PC-3 (cell line): ENCODE measurements at regions not wholly inside any gene's neighbourhood (a gene's known extent, or its start where the extent isn't known, plus 50 kb on each side); places are given as distances from the start of the nearest gene placed in this dataset.
A peak's percentile ranks its signal among the peaks of the same experiment; 100 is the strongest.

Experiments
- ATAC-seq: fragments of 200-7000 bp; cut with Tn5 transposase; 2 replicates; pipeline ENCODE4 v1.9.1; 2020; ENCODE audit warnings: mild to moderate bottlenecking, moderate library complexity
- BruUV-seq: library from RNA; stranded (reverse); fragments of 400-500 nt; replicated peaks from 2 replicates; lab custom pipeline; 2021; lab: Mats Ljungman, UMichigan
- CTCF ChIA-PET: fragments of 300-600 bp; sonication (Branson Sonifier 250); formaldehyde crosslinking; loops from one replicate; lab custom pipeline; 2022; ENCODE audit warnings: antibody characterized with exemption; lab: Charles Lee
- POLR2A ChIA-PET: fragments of 300-600 bp; sonication (Branson Sonifier 250); formaldehyde crosslinking; loops from one replicate; lab custom pipeline; 2022; ENCODE audit warnings: antibody characterized with exemption; ENCODE audit not compliant: unreplicated experiment; lab: Charles Lee
- DNase-seq: peaks from one replicate; pipeline ENCODE4 v3.0.0-alpha.2; 2015
- H2AFZ ChIP-seq: fragments of 300-600 bp; sonication (generic); 2 replicates; pipeline ENCODE4 v1.6.0; 2016; ENCODE audit warnings: antibody characterized with exemption, low read length
- H3F3A ChIP-seq: fragments of 300-600 bp; sonication (generic); one replicate; pipeline ENCODE4 v1.6.0; 2017; ENCODE audit warnings: antibody characterized with exemption, low read length, control low read depth, mild to moderate bottlenecking; ENCODE audit not compliant: unreplicated experiment
- H3K27ac ChIP-seq: fragments of 300-600 bp; sonication (generic); 2 replicates; pipeline ENCODE4 v1.5.1; 2016; ENCODE audit warnings: mild to moderate bottlenecking, low read length
- H3K27me3 ChIP-seq: fragments of 300-600 bp; sonication (generic); 2 replicates; pipeline ENCODE4 v1.6.1; 2016; ENCODE audit warnings: low read length, mixed read lengths
- H3K36me3 ChIP-seq: fragments of 300-600 bp; sonication (generic); 2 replicates; pipeline ENCODE4 v1.6.1; 2016; ENCODE audit warnings: low read depth, mixed run types, low read length, mixed read lengths
- H3K4me1 ChIP-seq: fragments of 300-600 bp; sonication (generic); 2 replicates; pipeline ENCODE4 v1.5.1; 2016; ENCODE audit warnings: low read length; ENCODE audit not compliant: insufficient read depth
- H3K4me2 ChIP-seq: fragments of 300-600 bp; sonication (generic); 2 replicates; pipeline ENCODE4 v1.6.0; 2016; ENCODE audit warnings: low read length
- H3K4me3 ChIP-seq: fragments of 300-600 bp; sonication (generic); 2 replicates; pipeline ENCODE4 v1.5.1; 2016; ENCODE audit warnings: mild to moderate bottlenecking, low read length, mixed read lengths
- H3K79me2 ChIP-seq: fragments of 300-600 bp; sonication (generic); 2 replicates; pipeline ENCODE4 v1.6.1; 2017; ENCODE audit warnings: low read length, mixed read lengths
- H3K9ac ChIP-seq: fragments of 300-600 bp; sonication (generic); 2 replicates; pipeline ENCODE4 v1.6.0; 2016; ENCODE audit warnings: mild to moderate bottlenecking, low read length
- H3K9me2 ChIP-seq: fragments of 300-600 bp; sonication (generic); replicated peaks from 2 replicates; pipeline ENCODE4 v1.6.1; 2016; ENCODE audit warnings: mixed run types, low read length, mixed read lengths
- H3K9me3 ChIP-seq: fragments of 300-600 bp; sonication (generic); 2 replicates; pipeline ENCODE4 v1.6.1; 2016; ENCODE audit warnings: low read length, mixed read lengths
- H4K20me1 ChIP-seq: fragments of 300-600 bp; sonication (generic); 2 replicates; pipeline ENCODE4 v1.6.1; 2016; ENCODE audit warnings: low read length, mixed read lengths
- EZH2 ChIP-seq: fragments of 300-600 bp; sonication (generic); IDR thresholded peaks from one replicate; pipeline ENCODE4 v1.6.1; 2017; ENCODE audit warnings: antibody characterized with exemption, mild to moderate bottlenecking, low read length; ENCODE audit not compliant: unreplicated experiment
- EZH2phosphoT487 ChIP-seq: fragments of 300-600 bp; sonication (generic); IDR thresholded peaks from 2 replicates; pipeline ENCODE4 v1.6.1; 2018; ENCODE audit warnings: mild to moderate bottlenecking, antibody characterized with exemption, low read length, borderline replicate concordance
- intact Hi-C: fragments of 100-400 bp; cut with micrococcal nuclease; formaldehyde crosslinking; loops from 2 replicates; pipeline ENCODE4 v1.9.0; 2023
- TF ChIP-seq, protein P1 (sequence below): fragments of 300-600 bp; sonication (generic); conservative IDR thresholded peaks from 2 replicates; pipeline ENCODE4 v1.5.1; 2017; ENCODE audit warnings: antibody characterized with exemption, low read depth, mild to moderate bottlenecking, low read length

- intact Hi-C loops: no loop called here
- DNase-seq: peak; percentile 35
- no TSS peak for BruUV-seq
- H3K79me2 ChIP-seq: no peaks in the 10 kb centered on the region
- no peaks in the 10 kb centered on the region for H3F3A ChIP-seq
- H3K9me2 ChIP-seq: no peaks in the 10 kb centered on the region
- CTCF ChIA-PET: interaction anchor here (0.6 to 1.1 kb wide), 2 partner anchors 179 to 527 kb away, joined by 3 to 7 read pairs; no protein-coding TSS in a partner anchor
- no peak overlapping the region for H3K27ac ChIP-seq
- H4K20me1 ChIP-seq: no peaks in the 10 kb centered on the region
- 0 out of 2 replicates have a peak, but pooled peaks cover under 1% of the 10 kb centered on the region for H3K27me3 ChIP-seq
- no peak for ATAC-seq
- no peak overlapping the region for H3K9ac ChIP-seq
- no peaks in the 10 kb centered on the region for H3K4me1 ChIP-seq
- H3K4me3 ChIP-seq: no peak overlapping the region
- TF ChIP-seq, protein P1, sequence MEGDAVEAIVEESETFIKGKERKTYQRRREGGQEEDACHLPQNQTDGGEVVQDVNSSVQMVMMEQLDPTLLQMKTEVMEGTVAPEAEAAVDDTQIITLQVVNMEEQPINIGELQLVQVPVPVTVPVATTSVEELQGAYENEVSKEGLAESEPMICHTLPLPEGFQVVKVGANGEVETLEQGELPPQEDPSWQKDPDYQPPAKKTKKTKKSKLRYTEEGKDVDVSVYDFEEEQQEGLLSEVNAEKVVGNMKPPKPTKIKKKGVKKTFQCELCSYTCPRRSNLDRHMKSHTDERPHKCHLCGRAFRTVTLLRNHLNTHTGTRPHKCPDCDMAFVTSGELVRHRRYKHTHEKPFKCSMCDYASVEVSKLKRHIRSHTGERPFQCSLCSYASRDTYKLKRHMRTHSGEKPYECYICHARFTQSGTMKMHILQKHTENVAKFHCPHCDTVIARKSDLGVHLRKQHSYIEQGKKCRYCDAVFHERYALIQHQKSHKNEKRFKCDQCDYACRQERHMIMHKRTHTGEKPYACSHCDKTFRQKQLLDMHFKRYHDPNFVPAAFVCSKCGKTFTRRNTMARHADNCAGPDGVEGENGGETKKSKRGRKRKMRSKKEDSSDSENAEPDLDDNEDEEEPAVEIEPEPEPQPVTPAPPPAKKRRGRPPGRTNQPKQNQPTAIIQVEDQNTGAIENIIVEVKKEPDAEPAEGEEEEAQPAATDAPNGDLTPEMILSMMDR: peak; percentile 62
- no peak for TF ChIP-seq EZH2
- no peaks in the 10 kb centered on the region for H3K9me3 ChIP-seq
- no peak overlapping the region for H3K4me2 ChIP-seq
- H2AFZ ChIP-seq: no peak overlapping the region
- POLR2A ChIA-PET: no interaction called here
- no peaks in the 10 kb centered on the region for H3K36me3 ChIP-seq
These were observed 50.6 kb upstream of the UQCRFS1 start for GRCh38 chr19:29263305-29264135.

- H3K9me3 ChIP-seq: no peaks in the 10 kb centered on the region
- BruUV-seq: no TSS peak
- no peaks in the 10 kb centered on the region for H3K79me2 ChIP-seq
- DNase-seq: no peak
- H3K27ac ChIP-seq: no peak overlapping the region
- H3K27me3 ChIP-seq: 0 out of 2 replicates have a peak, but pooled peaks cover 3% of the 10 kb centered on the region
- ChIA-PET POLR2A (no interaction called here), CTCF (no interaction called here)
- no peaks in the 10 kb centered on the region for H3K36me3 ChIP-seq
- no peak overlapping the region for H2AFZ ChIP-seq
- intact Hi-C loops: no loop called here
- H3K9ac ChIP-seq: no peak overlapping the region
- no peaks in the 10 kb centered on the region for H4K20me1 ChIP-seq
- H3K4me3 ChIP-seq: no peak overlapping the region
- no peaks in the 10 kb centered on the region for H3F3A ChIP-seq
- H3K4me2 ChIP-seq: no peak overlapping the region
- H3K4me1 ChIP-seq: no peaks in the 10 kb centered on the region
- TF ChIP-seq EZH2phosphoT487 (no peak), EZH2 (no peak)
- TF ChIP-seq, protein P1: no peak
- ATAC-seq: no peak
- no peaks in the 10 kb centered on the region for H3K9me2 ChIP-seq
These were observed 51.9 kb upstream of the UQCRFS1 start for GRCh38 chr19:29264897-29265296.

- H3K4me3 ChIP-seq: no peak overlapping the region
- H4K20me1 ChIP-seq: no peaks in the 10 kb centered on the region
- H3K9ac ChIP-seq: no peak overlapping the region
- H3F3A ChIP-seq: no peaks in the 10 kb centered on the region
- ChIA-PET CTCF (no interaction called here), POLR2A (no interaction called here)
- no peaks in the 10 kb centered on the region for H3K9me2 ChIP-seq
- H3K4me1 ChIP-seq: no peaks in the 10 kb centered on the region
- no peak overlapping the region for H2AFZ ChIP-seq
- 0 out of 2 replicates have a peak, but pooled peaks cover 3% of the 10 kb centered on the region for H3K27me3 ChIP-seq
- no peak overlapping the region for H3K27ac ChIP-seq
- no peak overlapping the region for H3K4me2 ChIP-seq
- TF ChIP-seq EZH2: no peak
- H3K36me3 ChIP-seq: no peaks in the 10 kb centered on the region
- intact Hi-C loops: no loop called here
- DNase-seq (no peak), ATAC-seq (no peak)
- no TSS peak for BruUV-seq
- H3K79me2 ChIP-seq: no peaks in the 10 kb centered on the region
- no peaks in the 10 kb centered on the region for H3K9me3 ChIP-seq
These were observed 52.5 kb upstream of the UQCRFS1 start for GRCh38 chr19:29265436-29265835.
